Stimulated activated memory B cell treated with anti-CD40 and anti-IgM and Interleukin-4, amounts not matched to agents 10 μg/mL and 1 μg/mL and 100 μg/mL, for 72 hours (primary cell): ENCODE measurements at regions not wholly inside any gene's neighbourhood (a gene's known extent, or its start where the extent isn't known, plus 50 kb on each side); places are given as distances from the start of the nearest gene placed in this dataset.
"Not testable (repeated sequence)": the region's sequence is repeated elsewhere in the genome, so short reads cannot be mapped to it uniquely, and the experiment has no call there.

Experiments
- ATAC-seq: fragments of 150-1000 bp; cut with Tn5 transposase; 2 replicates; pipeline ENCODE4 v1.10.0; 2021
- H3K27ac Mint-ChIP-seq: one replicate; pipeline ENCODE4 v1.8.0; 2022; ENCODE audit warnings: mild to moderate bottlenecking, mixed read lengths
- H3K27me3 Mint-ChIP-seq: one replicate; pipeline ENCODE4 v1.8.0; 2022; ENCODE audit warnings: mixed read lengths
- H3K36me3 Mint-ChIP-seq: one replicate; pipeline ENCODE4 v1.8.0; 2022; ENCODE audit warnings: mixed read lengths
- H3K4me1 Mint-ChIP-seq: one replicate; pipeline ENCODE4 v1.8.0; 2022; ENCODE audit warnings: mixed read lengths
- H3K4me3 Mint-ChIP-seq: one replicate; pipeline ENCODE4 v1.8.0; 2022; ENCODE audit warnings: mild to moderate bottlenecking, moderate library complexity, mixed read lengths
- H3K9me3 Mint-ChIP-seq: one replicate; pipeline ENCODE4 v1.8.0; 2022; ENCODE audit warnings: mixed read lengths

DNA sequence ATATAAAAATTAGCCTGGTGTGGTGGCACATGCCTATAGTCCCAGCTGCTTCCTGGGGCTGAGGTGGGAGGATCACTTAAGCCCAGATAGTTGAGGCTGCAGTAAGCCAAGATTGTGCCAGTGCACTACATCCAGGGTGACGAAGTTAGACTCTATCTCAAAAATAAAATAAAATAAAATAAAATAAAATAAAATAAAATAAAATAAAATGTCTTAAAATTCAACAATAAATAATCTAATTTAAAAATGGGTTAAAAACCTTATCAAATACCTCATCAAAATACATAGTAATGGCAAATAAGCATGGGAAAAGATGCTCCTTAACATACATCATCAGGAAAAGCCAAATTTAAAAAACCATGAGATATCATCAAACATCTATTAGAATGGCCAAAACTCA is 760.2 kb upstream of the AGA start:
- Mint-ChIP-seq H3K27ac (no peak overlapping the region), H3K4me1 (no peaks in the 10 kb centered on the region), H3K4me3 (no peak overlapping the region), H3K36me3 (no peaks in the 10 kb centered on the region), H3K27me3 (no peaks in the 10 kb centered on the region), H3K9me3 (peaks cover 5% of the 10 kb centered on the region)
- ATAC-seq, result no peak

DNA sequence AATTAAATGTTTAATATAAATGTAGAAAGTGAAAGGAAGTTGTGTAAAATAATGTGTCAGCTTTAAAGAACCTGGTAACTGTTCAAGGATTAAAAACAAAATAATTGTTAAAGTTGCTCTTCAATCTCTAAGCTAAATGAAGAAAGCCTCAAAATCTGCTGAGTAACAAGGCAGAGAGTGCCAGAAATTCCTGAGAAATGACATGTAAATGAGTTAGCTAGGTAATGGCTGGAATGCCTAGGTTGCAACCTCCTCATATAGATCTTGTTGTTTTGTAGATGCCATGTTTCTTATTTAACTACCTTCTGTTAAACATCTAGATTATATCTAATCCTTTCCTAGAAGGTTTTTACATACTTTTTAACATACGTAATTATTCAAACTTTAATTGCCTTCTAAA is 763.6 kb upstream of the AGA start:
- Mint-ChIP-seq H3K27me3 (no peaks in the 10 kb centered on the region), H3K4me3 (no peak overlapping the region), H3K4me1 (no peaks in the 10 kb centered on the region), H3K36me3 (no peaks in the 10 kb centered on the region), H3K27ac (no peak overlapping the region), H3K9me3 (peaks cover 13% of the 10 kb centered on the region)
- ATAC-seq, result no peak

DNA sequence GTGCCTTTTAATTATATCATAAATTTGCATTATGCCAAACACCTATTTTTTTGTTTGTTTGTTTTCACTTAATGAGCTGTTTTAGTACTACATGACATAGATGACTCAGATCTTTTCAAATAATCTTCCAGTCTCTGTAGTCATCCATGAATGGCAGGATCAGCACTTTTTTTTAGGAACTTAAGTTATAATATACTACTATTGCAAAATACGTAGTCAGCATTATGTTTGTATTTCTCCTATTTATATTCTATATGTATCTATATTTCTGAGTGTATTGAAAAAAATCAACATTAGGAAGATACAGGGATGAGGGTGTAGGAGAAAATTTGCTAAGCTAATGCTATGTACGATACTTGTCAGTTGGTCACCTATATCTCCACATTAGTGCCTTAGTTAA is 773.1 kb upstream of the AGA start:
- Mint-ChIP-seq H3K9me3 (no peaks in the 10 kb centered on the region), H3K36me3 (no peaks in the 10 kb centered on the region), H3K27ac (no peak overlapping the region), H3K4me3 (no peak overlapping the region), H3K27me3 (no peaks in the 10 kb centered on the region), H3K4me1 (no peaks in the 10 kb centered on the region)
- ATAC-seq, result no peak

DNA sequence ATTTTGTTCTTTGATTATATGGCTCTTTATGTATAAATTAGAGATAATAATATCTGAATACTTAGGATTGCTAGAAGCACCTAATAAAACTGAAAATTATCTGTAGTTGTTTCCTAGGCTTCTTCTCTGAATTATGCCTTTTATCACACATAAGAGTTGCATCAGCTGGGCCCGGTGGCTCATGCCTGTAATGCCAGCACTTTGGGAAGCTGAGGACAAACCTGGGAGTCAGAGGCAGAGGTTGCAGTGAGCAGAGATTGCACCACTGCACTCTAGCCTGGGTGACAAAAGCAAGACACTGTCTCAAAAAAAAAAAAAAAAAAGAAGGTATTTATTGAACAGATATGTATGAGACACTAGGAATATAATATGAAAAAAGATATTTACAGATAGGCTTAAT is 773.5 kb upstream of the AGA start:
- H3K27me3 Mint-ChIP-seq, result no peaks in the 10 kb centered on the region
- no peaks in the 10 kb centered on the region for H3K9me3 Mint-ChIP-seq
- H3K27ac Mint-ChIP-seq, result no peak overlapping the region
- no peak overlapping the region for H3K4me3 Mint-ChIP-seq
- no peaks in the 10 kb centered on the region for H3K4me1 Mint-ChIP-seq
- no peak for ATAC-seq
- H3K36me3 Mint-ChIP-seq, result no peaks in the 10 kb centered on the region

DNA sequence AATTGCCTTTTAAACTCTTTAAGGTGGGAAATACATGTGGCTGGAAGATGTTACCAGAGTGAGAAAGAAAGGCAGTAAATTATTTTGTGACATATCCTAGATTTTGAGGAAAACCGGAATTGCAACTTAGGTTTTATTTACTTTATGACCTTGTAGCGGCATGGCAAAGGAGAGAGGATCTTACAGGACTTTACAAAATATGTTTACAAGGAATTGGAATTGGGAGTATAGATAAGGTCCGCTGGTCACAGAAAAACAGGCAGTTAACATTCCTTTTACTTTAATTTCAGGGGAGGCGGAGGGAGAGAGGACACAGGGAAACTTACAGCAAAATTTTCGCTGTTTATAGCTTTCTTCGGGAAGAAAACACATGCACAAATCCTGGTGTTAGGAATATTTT is 784.2 kb upstream of the AGA start:
- H3K4me1 Mint-ChIP-seq, H3K36me3 Mint-ChIP-seq, H3K4me3 Mint-ChIP-seq, ATAC-seq, H3K27me3 Mint-ChIP-seq, H3K27ac Mint-ChIP-seq: not testable (repeated sequence)
- peaks cover 21% of the 10 kb centered on the region for H3K9me3 Mint-ChIP-seq

DNA sequence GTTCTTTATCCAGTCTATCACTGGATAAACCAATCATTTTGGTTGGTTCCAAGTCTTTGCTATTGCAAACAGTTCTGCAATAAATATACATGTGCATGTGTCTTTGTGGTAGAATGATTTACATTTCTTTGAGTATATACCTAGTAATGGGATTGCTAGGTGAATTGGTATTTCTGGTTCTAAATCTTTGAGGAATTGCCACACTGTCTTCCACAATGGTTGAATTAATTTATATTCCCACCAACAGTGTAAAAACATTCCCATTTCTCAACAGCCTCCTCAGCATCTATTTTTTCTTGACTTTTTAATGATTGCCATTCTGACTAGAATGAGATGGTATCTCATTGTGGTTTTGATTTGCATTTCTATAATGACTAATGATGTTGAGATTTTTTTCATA is 791.7 kb upstream of the AGA start:
- no peak for ATAC-seq
- Mint-ChIP-seq H3K4me3 (no peak overlapping the region), H3K27ac (no peak overlapping the region), H3K27me3 (no peaks in the 10 kb centered on the region), H3K4me1 (no peaks in the 10 kb centered on the region), H3K36me3 (no peaks in the 10 kb centered on the region), H3K9me3 (peaks cover 17% of the 10 kb centered on the region)

DNA sequence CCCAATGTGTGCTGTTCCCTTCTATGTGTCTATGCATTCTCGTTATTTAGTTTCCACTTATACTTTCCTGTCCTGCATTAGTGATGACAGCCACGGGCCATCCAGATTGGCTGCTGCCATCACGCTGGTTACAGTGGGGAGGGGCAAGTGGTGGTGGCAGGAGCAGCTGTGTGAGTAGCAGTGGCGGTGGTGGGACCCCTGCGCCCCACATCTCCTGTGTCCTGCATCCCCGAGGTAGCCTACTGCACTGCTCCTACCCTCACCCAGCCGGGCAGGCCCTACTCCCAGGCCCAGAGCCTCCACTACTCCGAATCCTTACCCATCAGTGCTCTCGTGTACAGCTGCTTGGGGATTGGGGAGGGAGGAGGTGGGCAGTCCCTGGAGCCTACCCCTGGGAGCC is 798.7 kb upstream of the AGA start:
- H3K27ac Mint-ChIP-seq, result no peak overlapping the region
- peaks cover 9% of the 10 kb centered on the region for H3K9me3 Mint-ChIP-seq
- peak; percentile 34 for ATAC-seq
- H3K4me3 Mint-ChIP-seq, result no peak overlapping the region
- no peaks in the 10 kb centered on the region for H3K36me3 Mint-ChIP-seq
- no peaks in the 10 kb centered on the region for H3K4me1 Mint-ChIP-seq
- H3K27me3 Mint-ChIP-seq, result no peaks in the 10 kb centered on the region

DNA sequence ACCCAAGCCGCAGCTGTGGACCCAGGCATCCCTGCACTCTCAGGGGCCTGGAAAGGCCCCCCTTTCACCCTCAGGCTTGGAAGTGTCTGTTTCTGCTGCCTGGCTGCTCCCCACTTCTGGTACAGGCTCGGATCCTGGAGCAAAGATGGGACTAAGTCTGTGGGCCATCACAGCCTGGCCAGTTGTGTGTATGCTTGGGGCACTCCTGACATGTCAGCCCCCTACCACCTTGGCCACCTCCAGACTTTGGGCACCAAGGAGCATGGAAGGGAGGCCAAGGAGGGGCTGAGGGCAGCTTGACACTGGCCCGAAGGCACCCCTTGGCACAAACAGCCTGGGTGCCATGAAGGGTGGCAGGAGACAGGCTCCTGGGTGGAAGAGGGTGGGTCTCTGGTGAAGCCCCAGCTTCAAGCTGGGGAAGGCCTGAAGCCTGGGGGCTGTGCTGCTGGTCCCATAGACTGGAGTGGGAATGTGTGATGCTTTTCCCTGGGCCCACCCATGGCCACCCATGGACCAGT is 799.4 kb upstream of the AGA start:
- no peak for ATAC-seq
- H3K36me3 Mint-ChIP-seq, result no peaks in the 10 kb centered on the region
- no peaks in the 10 kb centered on the region for H3K27me3 Mint-ChIP-seq
- H3K4me1 Mint-ChIP-seq, result no peaks in the 10 kb centered on the region
- H3K27ac Mint-ChIP-seq, result no peak overlapping the region
- peaks cover 9% of the 10 kb centered on the region for H3K9me3 Mint-ChIP-seq
- H3K4me3 Mint-ChIP-seq, result no peak overlapping the region

DNA sequence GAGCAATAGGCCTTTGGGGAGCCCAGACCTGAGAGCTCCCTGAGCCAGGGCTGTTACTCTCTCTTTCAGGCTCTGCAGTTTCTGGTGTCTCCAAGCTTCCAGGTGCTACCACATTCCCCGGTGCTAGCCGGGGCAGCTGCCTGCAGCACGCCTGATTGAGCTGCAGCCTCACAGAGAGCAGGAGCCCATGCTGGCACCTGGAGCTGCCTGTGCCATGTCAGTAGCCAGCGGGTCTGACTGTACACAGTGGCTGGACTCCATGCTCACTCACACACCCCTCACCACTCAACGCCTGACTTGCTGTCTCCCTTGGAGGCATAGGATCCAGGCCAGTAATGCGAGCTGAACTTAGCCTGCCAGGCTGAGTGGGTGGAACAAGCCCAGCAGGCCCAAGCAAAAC is 800.4 kb upstream of the AGA start:
- no peak overlapping the region for H3K4me3 Mint-ChIP-seq
- no peaks in the 10 kb centered on the region for H3K27me3 Mint-ChIP-seq
- peaks cover 9% of the 10 kb centered on the region for H3K9me3 Mint-ChIP-seq
- ATAC-seq, result no peak
- H3K4me1 Mint-ChIP-seq, result no peaks in the 10 kb centered on the region
- no peaks in the 10 kb centered on the region for H3K36me3 Mint-ChIP-seq
- H3K27ac Mint-ChIP-seq, result no peak overlapping the region

DNA sequence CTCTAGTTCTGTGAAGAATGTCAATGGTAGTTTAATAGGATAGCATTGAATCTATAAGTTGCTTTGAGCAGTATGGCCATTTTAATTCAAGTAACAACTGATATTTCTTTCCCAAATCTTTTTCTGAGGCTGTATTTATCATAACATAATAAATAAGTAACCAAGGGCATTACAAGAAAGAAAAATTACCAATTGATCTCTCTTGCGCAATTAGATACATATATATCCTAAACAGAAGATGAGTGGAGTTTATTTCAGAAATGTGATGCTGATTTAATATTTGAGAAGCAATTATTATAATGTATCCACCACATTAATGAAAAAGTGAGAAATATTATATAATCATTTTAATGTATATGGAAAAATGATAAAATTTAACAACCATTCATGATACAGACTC is 802.5 kb upstream of the AGA start:
- no peak overlapping the region for H3K27ac Mint-ChIP-seq

DNA sequence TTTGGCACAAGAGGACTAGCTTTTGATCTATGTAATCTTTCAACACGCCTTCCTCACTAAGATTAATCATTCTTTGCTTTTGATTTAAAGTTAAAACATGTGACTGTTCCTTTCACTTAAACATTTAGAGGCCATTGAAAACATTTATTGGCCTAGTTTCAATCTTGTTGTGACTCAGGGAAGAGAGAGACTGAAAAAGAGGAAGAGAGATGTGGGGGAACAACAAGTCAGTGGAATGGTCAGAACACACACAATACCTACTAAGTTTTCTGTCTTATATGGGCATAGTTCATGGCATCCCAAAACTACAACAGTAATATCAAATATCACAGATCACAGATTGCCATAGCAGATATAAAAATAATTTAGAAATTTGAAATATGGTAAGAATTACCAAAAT is 812.9 kb upstream of the AGA start:
- no peak overlapping the region for H3K4me3 Mint-ChIP-seq
- no peak for ATAC-seq
- H3K27ac Mint-ChIP-seq, result no peak overlapping the region
- no peaks in the 10 kb centered on the region for H3K4me1 Mint-ChIP-seq
- H3K27me3 Mint-ChIP-seq, result no peaks in the 10 kb centered on the region
- no peaks in the 10 kb centered on the region for H3K9me3 Mint-ChIP-seq
- H3K36me3 Mint-ChIP-seq, result no peaks in the 10 kb centered on the region

More for the DNA sequence above, 802.5 kb upstream of the AGA start:
- Mint-ChIP-seq H3K4me3 (no peak overlapping the region), H3K36me3 (no peaks in the 10 kb centered on the region), H3K4me1 (no peaks in the 10 kb centered on the region), H3K9me3 (peaks cover 14% of the 10 kb centered on the region), H3K27me3 (no peaks in the 10 kb centered on the region)
- no peak for ATAC-seq

DNA sequence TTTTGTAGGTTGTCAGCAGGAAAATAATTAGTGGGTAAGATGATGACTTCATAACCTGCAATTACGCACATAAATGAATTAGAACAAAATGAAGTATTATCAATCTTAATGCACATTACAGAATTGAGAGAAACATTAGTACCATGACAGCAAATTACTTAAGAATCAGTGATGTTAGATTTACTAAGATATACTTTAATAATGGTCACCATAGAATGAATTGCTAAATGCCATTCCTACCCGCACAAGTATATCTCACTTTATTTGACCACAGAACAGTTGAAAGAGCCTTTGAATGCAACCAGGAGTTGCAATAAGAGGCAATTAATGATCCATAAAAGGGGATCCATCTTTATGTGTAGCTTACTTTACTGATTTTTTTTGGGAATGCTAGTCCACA is 816.4 kb upstream of the AGA start:
- Mint-ChIP-seq H3K9me3 (no peaks in the 10 kb centered on the region), H3K27me3 (no peaks in the 10 kb centered on the region)
- ATAC-seq, result no peak

DNA sequence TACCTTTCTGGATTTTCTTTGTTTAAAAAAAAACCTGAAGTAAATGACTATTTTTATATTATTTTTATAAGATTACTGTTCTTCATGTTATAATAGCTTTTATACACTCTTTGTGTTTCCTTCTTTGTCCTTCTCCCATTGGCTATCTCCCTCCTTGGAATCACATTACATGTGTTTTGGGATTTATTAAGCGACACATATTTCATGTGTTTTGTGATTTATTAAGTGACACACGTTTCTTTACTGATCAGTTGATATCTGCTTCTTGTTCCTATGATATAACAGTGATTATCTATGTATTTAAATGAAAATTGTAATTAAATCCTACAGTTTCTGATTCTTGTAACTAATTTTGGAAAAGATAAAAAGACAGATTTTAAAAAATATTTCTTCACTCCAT is 817.3 kb upstream of the AGA start:
- ATAC-seq, result no peak
- no peaks in the 10 kb centered on the region for H3K27me3 Mint-ChIP-seq
- H3K9me3 Mint-ChIP-seq, result no peaks in the 10 kb centered on the region
- no peaks in the 10 kb centered on the region for H3K36me3 Mint-ChIP-seq
- no peak overlapping the region for H3K27ac Mint-ChIP-seq
- no peaks in the 10 kb centered on the region for H3K4me1 Mint-ChIP-seq
- H3K4me3 Mint-ChIP-seq, result no peak overlapping the region

More for the DNA sequence above, 816.4 kb upstream of the AGA start:
- Mint-ChIP-seq H3K36me3 (no peaks in the 10 kb centered on the region), H3K4me3 (no peak overlapping the region), H3K27ac (no peak overlapping the region), H3K4me1 (no peaks in the 10 kb centered on the region)

DNA sequence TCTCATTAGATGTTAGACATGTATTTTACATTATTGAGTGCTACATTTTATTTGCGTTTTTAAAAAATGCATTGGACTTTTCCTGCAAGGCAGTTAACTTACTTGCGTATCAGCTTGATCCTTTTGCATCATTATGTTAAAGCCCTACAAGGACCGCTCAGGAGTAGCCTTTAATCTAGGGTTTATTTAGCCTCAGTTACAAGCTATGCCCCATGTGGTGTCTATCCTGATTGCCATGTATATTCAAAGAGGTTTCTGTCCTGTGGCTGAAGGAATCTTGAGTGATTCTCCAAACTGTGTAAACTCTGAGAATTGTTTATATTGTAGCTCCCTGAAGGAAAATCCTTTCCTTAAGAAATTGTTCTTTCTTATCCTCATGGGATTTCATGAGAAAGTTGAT is 821.8 kb upstream of the AGA start:
- Mint-ChIP-seq H3K4me3 (no peak overlapping the region), H3K27me3 (no peaks in the 10 kb centered on the region), H3K36me3 (no peaks in the 10 kb centered on the region), H3K9me3 (no peaks in the 10 kb centered on the region), H3K4me1 (no peaks in the 10 kb centered on the region), H3K27ac (no peak overlapping the region)
- ATAC-seq, result no peak

DNA sequence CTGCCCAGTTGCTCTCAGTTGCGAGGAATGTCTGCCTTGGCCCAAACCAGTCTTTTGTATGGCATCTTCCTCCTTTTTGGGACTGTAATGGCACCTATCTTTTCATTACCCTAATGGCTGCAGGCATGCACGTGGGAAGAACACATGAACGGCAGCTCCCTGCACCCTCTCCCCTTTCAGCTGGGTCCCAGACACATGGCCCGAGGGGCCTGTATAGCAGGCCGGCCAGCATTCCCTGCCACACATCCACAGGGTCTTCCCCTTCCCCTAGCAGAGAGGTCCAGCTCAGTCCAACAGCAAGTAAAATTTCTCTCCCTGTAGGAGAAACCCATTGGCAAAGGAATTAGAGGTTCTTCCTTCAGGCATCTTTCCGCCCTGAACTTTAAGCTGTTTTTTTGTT is 829.1 kb upstream of the AGA start:
- H3K4me1 Mint-ChIP-seq, result no peaks in the 10 kb centered on the region
- no peaks in the 10 kb centered on the region for H3K27me3 Mint-ChIP-seq
- peaks cover 5% of the 10 kb centered on the region for H3K9me3 Mint-ChIP-seq

DNA sequence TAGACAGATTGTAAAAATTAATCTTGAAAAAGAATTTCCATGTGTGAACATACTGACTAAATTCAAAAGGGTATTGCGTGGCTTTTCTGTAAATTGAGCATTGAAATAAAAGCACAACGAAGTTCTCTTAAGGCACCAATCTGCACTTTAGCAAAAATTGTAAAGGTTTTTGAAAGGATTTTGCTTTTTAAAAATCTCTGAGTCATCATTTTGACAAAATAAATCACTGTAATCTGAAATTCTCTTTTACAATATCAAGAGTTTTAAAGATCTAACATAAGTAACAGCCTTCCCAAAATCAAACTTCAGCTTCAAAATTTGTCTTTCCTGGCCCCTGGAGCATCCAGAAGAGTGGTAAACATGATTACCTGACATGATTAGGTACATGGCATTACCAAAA is 830.9 kb upstream of the AGA start:
- H3K27ac Mint-ChIP-seq, result no peak overlapping the region
- H3K4me3 Mint-ChIP-seq, result no peak overlapping the region
- ATAC-seq, result no peak
- no peaks in the 10 kb centered on the region for H3K4me1 Mint-ChIP-seq
- H3K27me3 Mint-ChIP-seq, result no peaks in the 10 kb centered on the region
- H3K9me3 Mint-ChIP-seq, result peaks cover 5% of the 10 kb centered on the region
- no peaks in the 10 kb centered on the region for H3K36me3 Mint-ChIP-seq

More for the DNA sequence above, 829.1 kb upstream of the AGA start:
- no peak overlapping the region for H3K27ac Mint-ChIP-seq
- no peak overlapping the region for H3K4me3 Mint-ChIP-seq
- no peaks in the 10 kb centered on the region for H3K36me3 Mint-ChIP-seq
- ATAC-seq, result no peak

DNA sequence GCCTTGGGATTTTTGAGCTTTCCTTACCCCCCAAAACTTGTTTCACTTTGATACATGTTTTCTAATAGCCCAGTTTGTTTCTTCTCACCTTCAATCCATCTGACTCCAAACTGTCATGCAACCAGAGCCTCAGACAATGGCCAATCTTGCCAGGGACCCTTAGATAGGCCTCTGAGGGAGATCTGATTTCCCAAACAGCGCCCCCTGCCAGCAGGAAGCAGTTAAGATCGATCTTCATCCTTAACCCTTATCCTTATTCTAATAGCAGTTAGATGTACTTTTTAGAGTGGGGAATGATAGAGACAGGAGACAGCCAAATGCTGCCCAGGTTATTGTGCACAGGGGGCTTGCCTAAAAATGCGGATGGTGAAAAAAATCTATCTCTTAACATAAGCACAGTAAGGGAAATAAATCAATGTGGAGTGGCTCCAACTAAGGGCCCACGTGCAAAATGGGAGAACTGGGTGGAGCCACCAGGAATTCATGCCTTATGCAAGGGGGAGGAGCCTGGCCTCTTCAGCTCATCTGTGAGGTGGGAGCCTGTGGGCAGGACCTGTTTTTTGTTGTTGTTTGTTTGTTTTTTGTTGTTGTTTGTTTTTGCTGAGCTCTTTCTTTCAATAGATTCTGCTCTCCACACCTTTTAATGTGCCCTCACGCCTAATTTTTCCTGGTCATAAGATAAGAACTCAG is 833.6 kb upstream of the AGA start:
- Mint-ChIP-seq H3K36me3 (no peaks in the 10 kb centered on the region), H3K4me1 (no peaks in the 10 kb centered on the region), H3K27ac (no peak overlapping the region), H3K4me3 (no peak overlapping the region), H3K27me3 (no peaks in the 10 kb centered on the region), H3K9me3 (peaks cover 5% of the 10 kb centered on the region)
- ATAC-seq, result no peak
